HCT116 (cell line): ENCODE measurements at regions not wholly inside any gene's neighbourhood (a gene's known extent, or its start where the extent isn't known, plus 50 kb on each side); places are given as distances from the start of the nearest gene placed in this dataset.

Experiments used
- ATAC-seq: fragments of 200-7000 bp; cut with Tn5 transposase; 2 replicates; pipeline ENCODE4 v1.9.1; 2020; ENCODE audit warnings: mild to moderate bottlenecking, moderate library complexity
- BruUV-seq: library from RNA; stranded (reverse); fragments of 400-500 nt; replicated peaks from 2 replicates; lab custom pipeline; 2021; lab: Mats Ljungman, UMichigan
- CTCF ChIA-PET: fragments of 300-600 bp; sonication (Branson Sonifier 250); formaldehyde crosslinking; loops from one replicate; lab custom pipeline; 2021; ENCODE audit warnings: antibody characterized with exemption; lab: Charles Lee
- POLR2A ChIA-PET: fragments of 300-600, 350-600 bp; sonication (Branson Sonifier 250); formaldehyde crosslinking; loops from one replicate; lab custom pipeline; 2021; ENCODE audit warnings: antibody characterized with exemption; lab: Charles Lee
- RAD21 ChIA-PET, 2 experiments: fragments of 300-600 bp; sonication (Branson Sonifier 250); formaldehyde crosslinking; loops; one replicate each; lab custom pipeline; 2023; ENCODE audit warnings: low total read pairs in 2 of 2; ENCODE audit not compliant: uncharacterized antibody in 2 of 2, unreplicated experiment in 2 of 2, low non-redundant PET in 1 of 2; lab: Charles Lee
- DNase-seq: peaks from one replicate; pipeline ENCODE4 v3.0.0-alpha.2; 2010; ENCODE audit warnings: low read depth, low spot score
- H2AFZ ChIP-seq: fragments of 200-600 bp; shearing (Covaris generic), sonication (generic); 2 replicates; pipeline ENCODE4 v1.6.1; 2017; ENCODE audit warnings: low read depth, mixed run types, mixed read lengths, antibody characterized with exemption, low read length; ENCODE audit not compliant: poor library complexity, severe bottlenecking
- H3K27ac ChIP-seq: 2 replicates; pipeline ENCODE4 v1.5.1; 2012; ENCODE audit warnings: low read depth, low read length
- H3K27me3 ChIP-seq: fragments of 200-600 bp; sonication (generic); 2 replicates; pipeline ENCODE4 v1.6.1; 2016; ENCODE audit warnings: mixed run types, low read length, mixed read lengths; ENCODE audit not compliant: insufficient read depth
- H3K36me3 ChIP-seq, 2 experiments: fragments of 200-500 bp in 1 of 2; fragments of 200-600 bp in 1 of 2; sonication (Bioruptor generic) in 1 of 2; sonication (generic) in 1 of 2; 2 replicates each; pipeline versions ENCODE4 v1.5.1 to v1.6.1; 2014 to 2016; ENCODE audit warnings: low read length in 2 of 2, inconsistent platforms in 1 of 2, mixed read lengths in 1 of 2, mixed run types in 1 of 2; ENCODE audit not compliant: insufficient read depth in 2 of 2, control insufficient read depth in 1 of 2
- H3K4me1 ChIP-seq, 2 experiments: fragments of 200-600 bp in 1 of 2; sonication (generic) in 1 of 2; 2 replicates each; pipeline versions ENCODE4 v1.5.1 to v1.6.1; 2012 to 2017; ENCODE audit warnings: low read length in 2 of 2, inconsistent platforms in 1 of 2, mild to moderate bottlenecking in 1 of 2, mixed read lengths in 1 of 2, mixed run types in 1 of 2, moderate library complexity in 1 of 2; ENCODE audit not compliant: insufficient read depth in 2 of 2, control insufficient read depth in 1 of 2
- H3K4me2 ChIP-seq: fragments of 200-600 bp; sonication (generic); 2 replicates; pipeline ENCODE4 v1.6.1; 2017; ENCODE audit warnings: mixed run types, low read length, mixed read lengths
- H3K4me3 ChIP-seq, 2 experiments: fragments of 200-600 bp in 1 of 2; sonication (generic) in 1 of 2; replicated peaks in 1 of 2; 2 replicates each; pipeline ENCODE4 v1.5.1; 2011 to 2016; ENCODE audit warnings: low read length in 2 of 2, control low read depth in 1 of 2, low read depth in 1 of 2, mild to moderate bottlenecking in 1 of 2, mixed read lengths in 1 of 2, mixed run types in 1 of 2
- H3K79me2 ChIP-seq: fragments of 200-600 bp; sonication (generic); 2 replicates; pipeline ENCODE4 v1.6.1; 2017; ENCODE audit warnings: mild to moderate bottlenecking, mixed run types, low read length, moderate library complexity, mixed read lengths; ENCODE audit not compliant: insufficient read depth
- H3K9ac ChIP-seq: fragments of 200-600 bp; sonication (generic); 2 replicates; pipeline ENCODE4 v1.6.1; 2016; ENCODE audit warnings: low read length, mixed read lengths
- H3K9me2 ChIP-seq: fragments of 200-600 bp; sonication (generic), shearing (Covaris generic); 2 replicates; pipeline ENCODE4 v1.6.1; 2017; ENCODE audit warnings: mixed run types, mild to moderate bottlenecking, moderate library complexity; ENCODE audit not compliant: insufficient read depth
- H3K9me3 ChIP-seq, 2 experiments: fragments of 200-500 bp in 1 of 2; fragments of 200-600 bp in 1 of 2; sonication (Bioruptor generic) in 1 of 2; sonication (generic) in 1 of 2; 2 replicates each; pipeline ENCODE4 v1.6.1; 2014 to 2017; ENCODE audit warnings: low read length in 2 of 2, mixed read lengths in 2 of 2, inconsistent platforms in 1 of 2, low read depth in 1 of 2, mild to moderate bottlenecking in 1 of 2, mixed run types in 1 of 2, moderate library complexity in 1 of 2; ENCODE audit not compliant: control insufficient read depth in 1 of 2, insufficient read depth in 1 of 2
- H4K20me1 ChIP-seq: fragments of 200-600 bp; sonication (generic), shearing (Covaris generic); 2 replicates; pipeline ENCODE4 v1.6.1; 2017; ENCODE audit warnings: mixed run types, mild to moderate bottlenecking, moderate library complexity; ENCODE audit not compliant: insufficient read depth
- CEBPB ChIP-seq: IDR thresholded peaks from 2 replicates; pipeline ENCODE4 v1.6.1; 2012; ENCODE audit warnings: low read depth
- EGR1 ChIP-seq: IDR thresholded peaks from 2 replicates; pipeline ENCODE4 v1.6.1; 2012; ENCODE audit warnings: low read depth
- EZH2phosphoT487 ChIP-seq: fragments of 200-600 bp; IDR thresholded peaks from 2 replicates; pipeline ENCODE4 v1.6.1; 2018; ENCODE audit warnings: antibody characterized with exemption, borderline replicate concordance
- JUND ChIP-seq: IDR thresholded peaks from 2 replicates; pipeline ENCODE4 v1.6.1; 2012
- POLR2A ChIP-seq: IDR thresholded peaks from 2 replicates; pipeline ENCODE4 v1.7.0; 2011; ENCODE audit warnings: borderline replicate concordance; ENCODE audit not compliant: insufficient read depth, insufficient read length; ENCODE audit errors: extremely low read depth
- POLR2AphosphoS5 ChIP-seq: IDR thresholded peaks from 2 replicates; pipeline ENCODE4 v1.6.1; 2011; ENCODE audit warnings: mild to moderate bottlenecking, low read depth, low read length, moderate library complexity
- RAD21 ChIP-seq: IDR thresholded peaks from 2 replicates; pipeline ENCODE4 v1.6.1; 2012; ENCODE audit warnings: low read depth, mild to moderate bottlenecking
- SIN3A ChIP-seq: IDR thresholded peaks from 2 replicates; pipeline ENCODE4 v1.6.1; 2012; ENCODE audit warnings: low read depth
- SP1 ChIP-seq: IDR thresholded peaks from 2 replicates; pipeline ENCODE4 v1.6.1; 2012; ENCODE audit warnings: low read depth
- SRF ChIP-seq: IDR thresholded peaks from 2 replicates; pipeline ENCODE4 v1.6.1; 2012; ENCODE audit warnings: low read depth
- TCF7L2 ChIP-seq: IDR thresholded peaks from 2 replicates; pipeline ENCODE4 v1.7.0; 2011; ENCODE audit warnings: borderline replicate concordance, inconsistent platforms; ENCODE audit not compliant: insufficient read depth, insufficient read length; ENCODE audit errors: extremely low read depth
- ZFX ChIP-seq: fragments of 450-650 bp; IDR thresholded peaks from 2 replicates; pipeline ENCODE4 v1.6.1; 2017
- intact Hi-C: fragments of 100-400 bp; cut with micrococcal nuclease; formaldehyde crosslinking; loops from 2 replicates; pipeline ENCODE4 v1.10.0; 2022
- TF ChIP-seq, protein P1 (sequence below): IDR thresholded peaks from 2 replicates; pipeline ENCODE4 v1.6.1; 2012
- TF ChIP-seq, protein P2 (sequence below): IDR thresholded peaks from 2 replicates; pipeline ENCODE4 v1.6.1; 2011; ENCODE audit warnings: mild to moderate bottlenecking, low read length, moderate library complexity; ENCODE audit not compliant: insufficient replicate concordance; ENCODE audit errors: extremely low read depth
- TF ChIP-seq, protein P3 (sequence below): IDR thresholded peaks from 2 replicates; pipeline ENCODE4 v1.6.1; 2012; ENCODE audit warnings: low read depth

DNA sequence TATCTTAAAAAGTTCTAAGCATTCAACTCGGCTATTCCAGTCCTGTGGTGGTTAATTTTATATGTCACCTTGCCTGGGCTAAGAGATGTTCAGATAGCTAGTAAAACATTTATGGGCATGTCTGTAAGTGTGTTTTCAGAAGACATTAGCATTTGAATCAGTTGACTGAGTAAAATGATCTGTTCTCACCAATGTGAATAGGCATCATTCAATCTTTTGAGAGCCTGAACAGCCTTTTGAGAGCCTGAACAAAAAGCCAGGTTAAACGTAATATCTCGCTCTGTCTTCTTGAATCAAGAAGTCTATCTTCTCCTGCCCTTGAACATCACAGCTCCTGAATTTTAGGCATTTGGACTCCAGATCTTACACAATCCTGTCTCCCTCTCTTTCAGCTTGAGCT lies 1266.1 kb downstream of the LRFN5 start (continued):
- no peak for TF ChIP-seq POLR2A
- no peak for TF ChIP-seq EZH2phosphoT487
- no peak for TF ChIP-seq RAD21
- TF ChIP-seq SRF: no peak
- no peak for TF ChIP-seq JUND
- TF ChIP-seq, protein P1, sequence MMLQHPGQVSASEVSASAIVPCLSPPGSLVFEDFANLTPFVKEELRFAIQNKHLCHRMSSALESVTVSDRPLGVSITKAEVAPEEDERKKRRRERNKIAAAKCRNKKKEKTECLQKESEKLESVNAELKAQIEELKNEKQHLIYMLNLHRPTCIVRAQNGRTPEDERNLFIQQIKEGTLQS: no peak

DNA sequence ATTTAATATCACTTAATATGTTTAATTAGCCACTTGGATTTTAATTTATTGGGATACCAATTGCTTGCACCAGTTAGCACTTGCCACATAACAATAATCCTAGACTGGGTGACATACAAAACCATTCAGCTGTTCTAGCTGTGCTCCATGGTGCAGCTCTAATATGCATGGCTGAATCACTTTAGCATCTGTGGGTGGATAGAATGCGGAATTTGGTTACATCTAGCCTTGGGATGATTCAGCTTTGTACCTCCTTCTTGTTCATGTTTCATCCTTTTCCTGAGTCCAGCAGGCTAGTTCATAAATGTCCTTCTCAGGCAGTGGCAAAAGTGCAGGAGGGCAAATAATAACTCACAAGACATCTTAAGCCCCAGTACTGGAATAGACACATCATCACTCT lies 1263.0 kb downstream of the LRFN5 start:
- no peak for ATAC-seq
- no peak overlapping the region for H3K27ac ChIP-seq
- TF ChIP-seq, protein P2, sequence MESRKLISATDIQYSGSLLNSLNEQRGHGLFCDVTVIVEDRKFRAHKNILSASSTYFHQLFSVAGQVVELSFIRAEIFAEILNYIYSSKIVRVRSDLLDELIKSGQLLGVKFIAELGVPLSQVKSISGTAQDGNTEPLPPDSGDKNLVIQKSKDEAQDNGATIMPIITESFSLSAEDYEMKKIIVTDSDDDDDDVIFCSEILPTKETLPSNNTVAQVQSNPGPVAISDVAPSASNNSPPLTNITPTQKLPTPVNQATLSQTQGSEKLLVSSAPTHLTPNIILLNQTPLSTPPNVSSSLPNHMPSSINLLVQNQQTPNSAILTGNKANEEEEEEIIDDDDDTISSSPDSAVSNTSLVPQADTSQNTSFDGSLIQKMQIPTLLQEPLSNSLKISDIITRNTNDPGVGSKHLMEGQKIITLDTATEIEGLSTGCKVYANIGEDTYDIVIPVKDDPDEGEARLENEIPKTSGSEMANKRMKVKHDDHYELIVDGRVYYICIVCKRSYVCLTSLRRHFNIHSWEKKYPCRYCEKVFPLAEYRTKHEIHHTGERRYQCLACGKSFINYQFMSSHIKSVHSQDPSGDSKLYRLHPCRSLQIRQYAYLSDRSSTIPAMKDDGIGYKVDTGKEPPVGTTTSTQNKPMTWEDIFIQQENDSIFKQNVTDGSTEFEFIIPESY: no peak
- TF ChIP-seq TCF7L2 (no peak), ZFX (no peak), POLR2A (no peak), JUND (no peak), POLR2AphosphoS5 (no peak), SIN3A (no peak), EZH2phosphoT487 (no peak), CEBPB (no peak), EGR1 (no peak), SP1 (no peak), RAD21 (no peak), SRF (no peak)
- TF ChIP-seq, protein P1: no peak
- TF ChIP-seq, protein P3, sequence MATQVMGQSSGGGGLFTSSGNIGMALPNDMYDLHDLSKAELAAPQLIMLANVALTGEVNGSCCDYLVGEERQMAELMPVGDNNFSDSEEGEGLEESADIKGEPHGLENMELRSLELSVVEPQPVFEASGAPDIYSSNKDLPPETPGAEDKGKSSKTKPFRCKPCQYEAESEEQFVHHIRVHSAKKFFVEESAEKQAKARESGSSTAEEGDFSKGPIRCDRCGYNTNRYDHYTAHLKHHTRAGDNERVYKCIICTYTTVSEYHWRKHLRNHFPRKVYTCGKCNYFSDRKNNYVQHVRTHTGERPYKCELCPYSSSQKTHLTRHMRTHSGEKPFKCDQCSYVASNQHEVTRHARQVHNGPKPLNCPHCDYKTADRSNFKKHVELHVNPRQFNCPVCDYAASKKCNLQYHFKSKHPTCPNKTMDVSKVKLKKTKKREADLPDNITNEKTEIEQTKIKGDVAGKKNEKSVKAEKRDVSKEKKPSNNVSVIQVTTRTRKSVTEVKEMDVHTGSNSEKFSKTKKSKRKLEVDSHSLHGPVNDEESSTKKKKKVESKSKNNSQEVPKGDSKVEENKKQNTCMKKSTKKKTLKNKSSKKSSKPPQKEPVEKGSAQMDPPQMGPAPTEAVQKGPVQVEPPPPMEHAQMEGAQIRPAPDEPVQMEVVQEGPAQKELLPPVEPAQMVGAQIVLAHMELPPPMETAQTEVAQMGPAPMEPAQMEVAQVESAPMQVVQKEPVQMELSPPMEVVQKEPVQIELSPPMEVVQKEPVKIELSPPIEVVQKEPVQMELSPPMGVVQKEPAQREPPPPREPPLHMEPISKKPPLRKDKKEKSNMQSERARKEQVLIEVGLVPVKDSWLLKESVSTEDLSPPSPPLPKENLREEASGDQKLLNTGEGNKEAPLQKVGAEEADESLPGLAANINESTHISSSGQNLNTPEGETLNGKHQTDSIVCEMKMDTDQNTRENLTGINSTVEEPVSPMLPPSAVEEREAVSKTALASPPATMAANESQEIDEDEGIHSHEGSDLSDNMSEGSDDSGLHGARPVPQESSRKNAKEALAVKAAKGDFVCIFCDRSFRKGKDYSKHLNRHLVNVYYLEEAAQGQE: no peak
- TF ChIP-seq, all 23 proteins: peak for 0
- H3K79me2 ChIP-seq: no peaks in the 10 kb centered on the region
- no peak for DNase-seq
- no TSS peak for BruUV-seq
- H3K36me3 ChIP-seq: no peaks in the 10 kb centered on the region
- no peak overlapping the region for H3K4me3 ChIP-seq
- H3K9me2 ChIP-seq: no peaks in the 10 kb centered on the region
- no peaks in the 10 kb centered on the region for H4K20me1 ChIP-seq
- H3K9ac ChIP-seq: no peak overlapping the region
- CTCF ChIA-PET: no interaction called here
- RAD21 ChIA-PET: no interaction called here
- H3K27me3 ChIP-seq: no peaks in the 10 kb centered on the region
- H3K4me1 ChIP-seq: no peaks in the 10 kb centered on the region
- peaks cover 0 to 8% of the 10 kb centered on the region in 2 experiments; a peak in 1 of 4 replicates for H3K9me3 ChIP-seq
- POLR2A ChIA-PET: no interaction called here
- intact Hi-C loops: no loop called here
- no peak overlapping the region for H3K4me2 ChIP-seq
- no peak overlapping the region for H2AFZ ChIP-seq
